WTC11 (cell line): ENCODE measurements at regions not wholly inside any gene's neighbourhood (a gene's known extent, or its start where the extent isn't known, plus 50 kb on each side); places are given as distances from the start of the nearest gene placed in this dataset.

Source experiments
- ATAC-seq: fragments of 200-7000 bp; cut with Tn5 transposase; 2 replicates; pipeline ENCODE4 v1.10.0; 2021; ENCODE audit warnings: mild to moderate bottlenecking, moderate library complexity
- CTCF ChIA-PET: fragments of 300-600 bp; sonication (Branson Sonifier 250); formaldehyde crosslinking; loops from one replicate; lab custom pipeline; 2021; ENCODE audit warnings: antibody characterized with exemption; lab: Charles Lee
- POLR2A ChIA-PET: fragments of 350-600 bp; sonication (Branson Sonifier 250); formaldehyde crosslinking; loops from one replicate; lab custom pipeline; 2021; ENCODE audit warnings: antibody characterized with exemption; lab: Charles Lee
- DNase-seq: peaks from one replicate; pipeline ENCODE4 v3.0.0; 2021; ENCODE audit warnings: low spot score
- H3K27ac Mint-ChIP-seq: 2 replicates; pipeline ENCODE4 v1.8.0; 2021; ENCODE audit warnings: mixed read lengths
- H3K27me3 Mint-ChIP-seq: 2 replicates; pipeline ENCODE4 v1.8.0; 2021; ENCODE audit warnings: low read depth, mild to moderate bottlenecking, moderate library complexity, mixed read lengths
- H3K36me3 Mint-ChIP-seq: 2 replicates; pipeline ENCODE4 v1.8.0; 2021; ENCODE audit warnings: mixed read lengths
- H3K4me1 Mint-ChIP-seq: 2 replicates; pipeline ENCODE4 v1.8.0; 2022; ENCODE audit warnings: mixed read lengths
- H3K4me3 Mint-ChIP-seq: 2 replicates; pipeline ENCODE4 v1.8.0; 2021; ENCODE audit warnings: mild to moderate bottlenecking, moderate library complexity, mixed read lengths
- H3K9me3 Mint-ChIP-seq: 2 replicates; pipeline ENCODE4 v1.8.0; 2021; ENCODE audit warnings: mixed read lengths
- ATF1 ChIP-seq: sonication (generic); formaldehyde crosslinking; IDR thresholded peaks from 2 replicates; pipeline ENCODE4 v1.8.1; 2023; ENCODE audit warnings: mild to moderate bottlenecking, moderate library complexity, missing genetic modification reagents
- CBFB ChIP-seq: sonication (generic); formaldehyde crosslinking; IDR thresholded peaks from 2 replicates; pipeline ENCODE4 v1.8.1; 2022; ENCODE audit warnings: mild to moderate bottlenecking, low read depth, missing genetic modification reagents
- CREB1 ChIP-seq: sonication (generic); formaldehyde crosslinking; IDR thresholded peaks from 2 replicates; pipeline ENCODE4 v1.8.0; 2023; ENCODE audit warnings: mild to moderate bottlenecking, missing genetic modification reagents
- GABPB1 ChIP-seq: sonication (generic); formaldehyde crosslinking; IDR thresholded peaks from 2 replicates; pipeline ENCODE4 v1.8.1; 2023; ENCODE audit warnings: mild to moderate bottlenecking, missing genetic modification reagents
- KAT7 ChIP-seq: sonication (generic); formaldehyde crosslinking; IDR thresholded peaks from 2 replicates; pipeline ENCODE4 v1.8.1; 2023; ENCODE audit warnings: missing genetic modification reagents, mild to moderate bottlenecking, borderline replicate concordance
- MYBL2 ChIP-seq: sonication (generic); formaldehyde crosslinking; IDR thresholded peaks from 2 replicates; pipeline ENCODE4 v1.8.1; 2023; ENCODE audit warnings: mild to moderate bottlenecking, moderate library complexity, missing genetic modification reagents
- NR1H2 ChIP-seq: sonication (generic); formaldehyde crosslinking; IDR thresholded peaks from 2 replicates; pipeline ENCODE4 v1.9.0; 2021; ENCODE audit warnings: mild to moderate bottlenecking, moderate library complexity, missing genetic modification reagents
- NR2C2 ChIP-seq: sonication (generic); formaldehyde crosslinking; IDR thresholded peaks from 2 replicates; pipeline ENCODE4 v1.8.0; 2022; ENCODE audit warnings: mild to moderate bottlenecking, missing genetic modification reagents
- NR3C1 ChIP-seq: sonication (generic); formaldehyde crosslinking; conservative IDR thresholded peaks from 2 replicates; pipeline ENCODE4 v1.8.1; 2023; ENCODE audit warnings: low read depth, mild to moderate bottlenecking, missing genetic modification reagents
- PRRX2 ChIP-seq: fragments of 250-450 bp; sonication (Bioruptor Pico); IDR thresholded peaks from 2 replicates; pipeline ENCODE4 v1.8.0; 2021; ENCODE audit warnings: mild to moderate bottlenecking
- RELA ChIP-seq: sonication (generic); formaldehyde crosslinking; IDR thresholded peaks from 2 replicates; pipeline ENCODE4 v1.8.1; 2022; ENCODE audit warnings: missing genetic modification reagents, mild to moderate bottlenecking, borderline replicate concordance
- SOX15 ChIP-seq: fragments of 250-450 bp; sonication (Bioruptor Pico); IDR thresholded peaks from 2 replicates; pipeline ENCODE4 v1.9.0; 2021; ENCODE audit warnings: mild to moderate bottlenecking
- TCF7 ChIP-seq: sonication (generic); formaldehyde crosslinking; IDR thresholded peaks from 2 replicates; pipeline ENCODE4 v1.8.0; 2022; ENCODE audit warnings: mild to moderate bottlenecking, low read depth, missing genetic modification reagents, moderate library complexity
- ZNF317 ChIP-seq: sonication (generic); formaldehyde crosslinking; IDR thresholded peaks from 2 replicates; pipeline ENCODE4 v1.8.1; 2023; ENCODE audit warnings: low read depth, mild to moderate bottlenecking, moderate library complexity, missing genetic modification reagents, borderline replicate concordance
- ZNF396 ChIP-seq: fragments of 250-450 bp; sonication (Bioruptor Pico); IDR thresholded peaks from 2 replicates; pipeline ENCODE4 v1.8.0; 2021; ENCODE audit warnings: mild to moderate bottlenecking, moderate library complexity, borderline replicate concordance
- ZNF423 ChIP-seq: fragments of 250-450 bp; sonication (Bioruptor Pico); IDR thresholded peaks from 2 replicates; pipeline ENCODE4 v2.1.2; 2022; ENCODE audit warnings: mild to moderate bottlenecking, moderate library complexity
- TF ChIP-seq, protein P1 (sequence below): sonication (generic); formaldehyde crosslinking; IDR thresholded peaks from 2 replicates; pipeline ENCODE4 v1.8.0; 2023; ENCODE audit warnings: mild to moderate bottlenecking, missing genetic modification reagents
- TF ChIP-seq, protein P2 (sequence below): fragments of 200-600 bp; IDR thresholded peaks from 2 replicates; pipeline ENCODE4 v1.8.0; 2022; ENCODE audit warnings: antibody characterized with exemption
- TF ChIP-seq, protein P3 (sequence below): fragments of 250-450 bp; sonication (Bioruptor Pico); IDR thresholded peaks from 2 replicates; pipeline ENCODE4 v2.1.2; 2022; ENCODE audit warnings: mild to moderate bottlenecking, moderate library complexity
- TF ChIP-seq, protein P4 (sequence below): sonication (generic); formaldehyde crosslinking; IDR thresholded peaks from 2 replicates; pipeline ENCODE4 v1.8.1; 2022; ENCODE audit warnings: mild to moderate bottlenecking, missing genetic modification reagents, moderate library complexity, borderline replicate concordance
- TF ChIP-seq, protein P5 (sequence below): sonication (generic); formaldehyde crosslinking; IDR thresholded peaks from 2 replicates; pipeline ENCODE4 v1.8.1; 2023; ENCODE audit warnings: mild to moderate bottlenecking, missing genetic modification reagents

DNA sequence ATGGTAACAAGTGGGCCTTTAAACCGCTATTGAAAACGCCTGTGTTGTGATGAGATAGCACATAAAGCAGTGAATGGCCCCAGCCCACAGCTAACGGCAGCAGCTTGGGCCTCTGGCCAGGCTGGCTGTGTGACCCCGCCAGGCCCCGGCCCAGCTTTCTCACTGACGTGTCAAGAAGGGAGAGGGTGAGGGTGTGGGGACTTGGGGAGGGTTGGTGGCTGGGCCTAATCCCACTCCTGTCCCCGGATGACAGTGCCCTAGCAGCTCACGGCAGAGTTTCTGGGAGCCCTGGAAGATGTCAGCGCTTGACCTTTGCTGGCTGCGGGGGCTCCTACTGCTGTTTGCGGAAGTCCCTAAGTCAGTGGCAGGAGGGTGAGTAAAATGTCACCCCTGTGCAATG lies 88.9 kb upstream of the SHH start (continued):
- TF ChIP-seq, protein P1, sequence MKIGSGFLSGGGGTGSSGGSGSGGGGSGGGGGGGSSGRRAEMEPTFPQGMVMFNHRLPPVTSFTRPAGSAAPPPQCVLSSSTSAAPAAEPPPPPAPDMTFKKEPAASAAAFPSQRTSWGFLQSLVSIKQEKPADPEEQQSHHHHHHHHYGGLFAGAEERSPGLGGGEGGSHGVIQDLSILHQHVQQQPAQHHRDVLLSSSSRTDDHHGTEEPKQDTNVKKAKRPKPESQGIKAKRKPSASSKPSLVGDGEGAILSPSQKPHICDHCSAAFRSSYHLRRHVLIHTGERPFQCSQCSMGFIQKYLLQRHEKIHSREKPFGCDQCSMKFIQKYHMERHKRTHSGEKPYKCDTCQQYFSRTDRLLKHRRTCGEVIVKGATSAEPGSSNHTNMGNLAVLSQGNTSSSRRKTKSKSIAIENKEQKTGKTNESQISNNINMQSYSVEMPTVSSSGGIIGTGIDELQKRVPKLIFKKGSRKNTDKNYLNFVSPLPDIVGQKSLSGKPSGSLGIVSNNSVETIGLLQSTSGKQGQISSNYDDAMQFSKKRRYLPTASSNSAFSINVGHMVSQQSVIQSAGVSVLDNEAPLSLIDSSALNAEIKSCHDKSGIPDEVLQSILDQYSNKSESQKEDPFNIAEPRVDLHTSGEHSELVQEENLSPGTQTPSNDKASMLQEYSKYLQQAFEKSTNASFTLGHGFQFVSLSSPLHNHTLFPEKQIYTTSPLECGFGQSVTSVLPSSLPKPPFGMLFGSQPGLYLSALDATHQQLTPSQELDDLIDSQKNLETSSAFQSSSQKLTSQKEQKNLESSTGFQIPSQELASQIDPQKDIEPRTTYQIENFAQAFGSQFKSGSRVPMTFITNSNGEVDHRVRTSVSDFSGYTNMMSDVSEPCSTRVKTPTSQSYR (CRISPR knock-in tag) = no peak

DNA sequence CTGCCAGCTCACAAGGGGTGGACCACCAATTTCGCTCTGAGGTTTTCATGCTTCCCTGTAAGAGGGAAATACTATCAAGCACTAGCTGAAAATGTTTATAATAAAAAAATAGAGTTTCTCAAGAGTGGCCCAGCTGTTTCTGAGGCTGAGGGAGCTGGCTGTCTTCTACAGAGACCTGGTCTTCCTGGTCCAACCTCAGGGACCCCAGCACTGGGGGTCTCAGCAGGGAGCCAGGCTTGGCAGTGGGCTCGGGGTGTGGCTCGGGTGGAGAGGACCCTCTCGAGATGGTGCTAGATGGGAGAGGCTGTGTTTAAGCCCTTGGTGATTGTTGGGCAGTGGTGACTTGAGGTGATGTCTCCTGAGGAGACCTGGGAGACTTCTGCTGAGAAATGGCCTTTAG lies 87.3 kb upstream of the SHH start:
- Mint-ChIP-seq H3K36me3 (peaks cover 34% of the 10 kb centered on the region), H3K27me3 (peaks cover 9% of the 10 kb centered on the region), H3K4me1 (no peaks in the 10 kb centered on the region), H3K4me3 (no peak overlapping the region), H3K9me3 (peaks cover 54% of the 10 kb centered on the region), H3K27ac (no peak overlapping the region)
- CTCF ChIA-PET = no interaction called here
- no peak for TF ChIP-seq ATF1 (CRISPR knock-in tag)
- TF ChIP-seq CREB1 (CRISPR knock-in tag) = no peak
- no peak for TF ChIP-seq SOX15 (CRISPR knock-in tag)
- no peak for TF ChIP-seq KAT7 (CRISPR knock-in tag)
- TF ChIP-seq NR3C1 (CRISPR knock-in tag) = no peak
- no peak for TF ChIP-seq RELA (CRISPR knock-in tag)
- no peak for TF ChIP-seq NR2C2 (CRISPR knock-in tag)
- no peak for TF ChIP-seq NR1H2
- TF ChIP-seq, protein P2, sequence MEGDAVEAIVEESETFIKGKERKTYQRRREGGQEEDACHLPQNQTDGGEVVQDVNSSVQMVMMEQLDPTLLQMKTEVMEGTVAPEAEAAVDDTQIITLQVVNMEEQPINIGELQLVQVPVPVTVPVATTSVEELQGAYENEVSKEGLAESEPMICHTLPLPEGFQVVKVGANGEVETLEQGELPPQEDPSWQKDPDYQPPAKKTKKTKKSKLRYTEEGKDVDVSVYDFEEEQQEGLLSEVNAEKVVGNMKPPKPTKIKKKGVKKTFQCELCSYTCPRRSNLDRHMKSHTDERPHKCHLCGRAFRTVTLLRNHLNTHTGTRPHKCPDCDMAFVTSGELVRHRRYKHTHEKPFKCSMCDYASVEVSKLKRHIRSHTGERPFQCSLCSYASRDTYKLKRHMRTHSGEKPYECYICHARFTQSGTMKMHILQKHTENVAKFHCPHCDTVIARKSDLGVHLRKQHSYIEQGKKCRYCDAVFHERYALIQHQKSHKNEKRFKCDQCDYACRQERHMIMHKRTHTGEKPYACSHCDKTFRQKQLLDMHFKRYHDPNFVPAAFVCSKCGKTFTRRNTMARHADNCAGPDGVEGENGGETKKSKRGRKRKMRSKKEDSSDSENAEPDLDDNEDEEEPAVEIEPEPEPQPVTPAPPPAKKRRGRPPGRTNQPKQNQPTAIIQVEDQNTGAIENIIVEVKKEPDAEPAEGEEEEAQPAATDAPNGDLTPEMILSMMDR = no peak
- TF ChIP-seq, protein P3, sequence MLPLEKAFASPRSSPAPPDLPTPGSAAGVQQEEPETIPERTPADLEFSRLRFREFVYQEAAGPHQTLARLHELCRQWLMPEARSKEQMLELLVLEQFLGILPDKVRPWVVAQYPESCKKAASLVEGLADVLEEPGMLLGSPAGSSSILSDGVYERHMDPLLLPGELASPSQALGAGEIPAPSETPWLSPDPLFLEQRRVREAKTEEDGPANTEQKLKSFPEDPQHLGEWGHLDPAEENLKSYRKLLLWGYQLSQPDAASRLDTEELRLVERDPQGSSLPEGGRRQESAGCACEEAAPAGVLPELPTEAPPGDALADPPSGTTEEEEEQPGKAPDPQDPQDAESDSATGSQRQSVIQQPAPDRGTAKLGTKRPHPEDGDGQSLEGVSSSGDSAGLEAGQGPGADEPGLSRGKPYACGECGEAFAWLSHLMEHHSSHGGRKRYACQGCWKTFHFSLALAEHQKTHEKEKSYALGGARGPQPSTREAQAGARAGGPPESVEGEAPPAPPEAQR (CRISPR knock-in tag) = no peak
- TF ChIP-seq, protein P4, sequence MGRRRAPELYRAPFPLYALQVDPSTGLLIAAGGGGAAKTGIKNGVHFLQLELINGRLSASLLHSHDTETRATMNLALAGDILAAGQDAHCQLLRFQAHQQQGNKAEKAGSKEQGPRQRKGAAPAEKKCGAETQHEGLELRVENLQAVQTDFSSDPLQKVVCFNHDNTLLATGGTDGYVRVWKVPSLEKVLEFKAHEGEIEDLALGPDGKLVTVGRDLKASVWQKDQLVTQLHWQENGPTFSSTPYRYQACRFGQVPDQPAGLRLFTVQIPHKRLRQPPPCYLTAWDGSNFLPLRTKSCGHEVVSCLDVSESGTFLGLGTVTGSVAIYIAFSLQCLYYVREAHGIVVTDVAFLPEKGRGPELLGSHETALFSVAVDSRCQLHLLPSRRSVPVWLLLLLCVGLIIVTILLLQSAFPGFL = no peak
- TF ChIP-seq, protein P5, sequence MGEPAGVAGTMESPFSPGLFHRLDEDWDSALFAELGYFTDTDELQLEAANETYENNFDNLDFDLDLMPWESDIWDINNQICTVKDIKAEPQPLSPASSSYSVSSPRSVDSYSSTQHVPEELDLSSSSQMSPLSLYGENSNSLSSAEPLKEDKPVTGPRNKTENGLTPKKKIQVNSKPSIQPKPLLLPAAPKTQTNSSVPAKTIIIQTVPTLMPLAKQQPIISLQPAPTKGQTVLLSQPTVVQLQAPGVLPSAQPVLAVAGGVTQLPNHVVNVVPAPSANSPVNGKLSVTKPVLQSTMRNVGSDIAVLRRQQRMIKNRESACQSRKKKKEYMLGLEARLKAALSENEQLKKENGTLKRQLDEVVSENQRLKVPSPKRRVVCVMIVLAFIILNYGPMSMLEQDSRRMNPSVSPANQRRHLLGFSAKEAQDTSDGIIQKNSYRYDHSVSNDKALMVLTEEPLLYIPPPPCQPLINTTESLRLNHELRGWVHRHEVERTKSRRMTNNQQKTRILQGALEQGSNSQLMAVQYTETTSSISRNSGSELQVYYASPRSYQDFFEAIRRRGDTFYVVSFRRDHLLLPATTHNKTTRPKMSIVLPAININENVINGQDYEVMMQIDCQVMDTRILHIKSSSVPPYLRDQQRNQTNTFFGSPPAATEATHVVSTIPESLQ (CRISPR knock-in tag) = no peak
- POLR2A ChIA-PET = no interaction called here
- DNase-seq = no peak
- no peak for ATAC-seq

DNA sequence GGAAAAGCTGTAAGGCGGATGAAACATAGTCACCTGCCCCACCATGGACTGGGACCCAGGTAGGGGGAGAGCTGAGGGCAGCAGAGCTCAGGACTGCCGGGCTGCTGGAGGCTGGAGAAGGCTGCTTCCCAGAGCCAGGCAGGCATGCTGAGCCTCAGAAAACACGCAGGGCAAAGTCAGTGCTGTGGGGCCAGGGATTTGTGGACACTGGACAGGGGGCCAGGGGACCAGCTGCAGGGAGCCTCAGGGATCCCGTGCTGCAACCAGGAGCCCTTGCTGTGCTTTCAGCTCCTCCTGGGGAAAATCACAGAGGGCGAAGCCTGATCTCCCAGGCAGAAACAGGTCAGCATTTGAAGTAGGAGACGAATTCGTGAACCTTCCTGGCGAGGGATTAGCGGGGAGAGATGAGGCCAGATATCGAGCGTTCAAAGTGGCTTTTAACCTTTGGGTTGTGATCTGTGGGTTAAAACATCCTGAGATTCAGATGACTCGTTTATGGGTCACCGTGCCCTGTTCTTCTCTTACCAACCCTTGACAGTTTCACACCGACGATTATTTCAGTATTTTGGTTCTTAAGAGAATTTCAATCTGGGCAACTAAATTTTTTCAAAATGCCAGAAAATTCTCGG lies 85.6 kb upstream of the SHH start:
- peaks cover 51% of the 10 kb centered on the region for H3K9me3 Mint-ChIP-seq
- no peaks in the 10 kb centered on the region for H3K4me1 Mint-ChIP-seq
- H3K27ac Mint-ChIP-seq = no peak overlapping the region
- ChIA-PET POLR2A (no interaction called here), CTCF (no interaction called here)
- peaks cover 5% of the 10 kb centered on the region; the same call in 1 of the 2 replicates for H3K27me3 Mint-ChIP-seq
- DNase-seq = no peak
- H3K4me3 Mint-ChIP-seq = no peak overlapping the region
- H3K36me3 Mint-ChIP-seq = peaks cover 29% of the 10 kb centered on the region
- ATAC-seq = no peak
- TF ChIP-seq GABPB1 (CRISPR knock-in tag) = no peak
- TF ChIP-seq PRRX2 (CRISPR knock-in tag) = no peak
- TF ChIP-seq CBFB (CRISPR knock-in tag) = no peak
- TF ChIP-seq ZNF317 = no peak
- no peak for TF ChIP-seq ZNF396 (CRISPR knock-in tag)
- no peak for TF ChIP-seq ZNF423 (CRISPR knock-in tag)
- no peak for TF ChIP-seq MYBL2 (CRISPR knock-in tag)
- no peak for TF ChIP-seq TCF7 (CRISPR knock-in tag)
